GM12878 (cell line): ENCODE measurements at regions not wholly inside any gene's neighbourhood (a gene's known extent, or its start where the extent isn't known, plus 50 kb on each side); places are given as distances from the start of the nearest gene placed in this dataset.
"Not testable (repeated sequence)": the region's sequence is repeated elsewhere in the genome, so short reads cannot be mapped to it uniquely, and the experiment has no call there.

Source experiments
- CBFB ChIP-seq: IDR thresholded peaks from 2 replicates; pipeline ENCODE4 v1.6.1; 2016; ENCODE audit warnings: antibody characterized with exemption, low read depth
- CBX5 ChIP-seq: sonication (generic); IDR thresholded peaks from 2 replicates; pipeline ENCODE4 v1.6.1; 2016; ENCODE audit warnings: low read depth, moderate library complexity, mild to moderate bottlenecking, inconsistent platforms
- YY1 ChIP-seq: IDR thresholded peaks from 2 replicates; pipeline ENCODE4 v1.6.1; 2011; ENCODE audit warnings: low read depth, mild to moderate bottlenecking, low read length
- TF ChIP-seq, protein P1 (sequence below), 3 experiments: IDR thresholded peaks in 2 of 3; conservative IDR thresholded peaks in 1 of 3; 2 replicates each; pipeline ENCODE4 v1.5.1; 2011; ENCODE audit warnings: low read depth in 3 of 3, low read length in 3 of 3, mild to moderate bottlenecking in 3 of 3, control low read depth in 2 of 3, moderate library complexity in 2 of 3, inconsistent platforms in 1 of 3, mixed read lengths in 1 of 3; ENCODE audit not compliant: control insufficient read depth in 2 of 3, insufficient read depth in 1 of 3; ENCODE audit errors: extremely low read depth in 1 of 3
- TF ChIP-seq, protein P2 (sequence below): fragments of 150-350 bp; IDR thresholded peaks from 2 replicates; pipeline ENCODE4 v1.6.1; 2016; ENCODE audit warnings: low read depth, low read length
- TF ChIP-seq, protein P3 (sequence below): fragments of 450-650 bp; IDR thresholded peaks from 2 replicates; pipeline ENCODE4 v1.6.1; 2016; ENCODE audit warnings: mild to moderate bottlenecking
- TF ChIP-seq, protein P4 (sequence below): IDR thresholded peaks from 2 replicates; pipeline ENCODE4 v1.6.1; 2012; ENCODE audit warnings: low read depth, low read length, improper control_type of control experiment
- TF ChIP-seq, protein P5 (sequence below): IDR thresholded peaks from 2 replicates; pipeline ENCODE4 v1.6.1; 2011; ENCODE audit warnings: low read depth, low read length, improper control_type of control experiment, borderline replicate concordance

DNA sequence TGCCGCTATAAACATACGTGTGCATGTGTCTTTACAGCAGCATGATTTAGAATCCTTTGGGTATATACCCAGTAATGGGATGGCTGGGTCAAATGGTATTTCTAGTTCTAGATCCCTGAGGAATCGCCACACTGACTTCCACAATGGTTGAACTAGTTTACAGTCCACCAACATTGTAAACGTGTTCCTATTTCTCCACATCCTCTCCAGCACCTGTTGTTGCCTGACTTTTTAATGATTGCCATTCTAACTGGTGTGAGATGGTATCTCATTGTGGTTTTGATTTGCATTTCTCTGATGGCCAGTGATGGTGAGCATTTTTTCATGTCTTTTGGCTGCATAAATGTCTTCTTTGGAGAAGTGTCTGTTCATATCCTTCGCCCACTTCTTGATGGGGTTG is 121.1 kb downstream of the CRYBB2 start:
- not testable (repeated sequence) for TF ChIP-seq YY1, CBFB, CBX5
- TF ChIP-seq, protein P1, sequence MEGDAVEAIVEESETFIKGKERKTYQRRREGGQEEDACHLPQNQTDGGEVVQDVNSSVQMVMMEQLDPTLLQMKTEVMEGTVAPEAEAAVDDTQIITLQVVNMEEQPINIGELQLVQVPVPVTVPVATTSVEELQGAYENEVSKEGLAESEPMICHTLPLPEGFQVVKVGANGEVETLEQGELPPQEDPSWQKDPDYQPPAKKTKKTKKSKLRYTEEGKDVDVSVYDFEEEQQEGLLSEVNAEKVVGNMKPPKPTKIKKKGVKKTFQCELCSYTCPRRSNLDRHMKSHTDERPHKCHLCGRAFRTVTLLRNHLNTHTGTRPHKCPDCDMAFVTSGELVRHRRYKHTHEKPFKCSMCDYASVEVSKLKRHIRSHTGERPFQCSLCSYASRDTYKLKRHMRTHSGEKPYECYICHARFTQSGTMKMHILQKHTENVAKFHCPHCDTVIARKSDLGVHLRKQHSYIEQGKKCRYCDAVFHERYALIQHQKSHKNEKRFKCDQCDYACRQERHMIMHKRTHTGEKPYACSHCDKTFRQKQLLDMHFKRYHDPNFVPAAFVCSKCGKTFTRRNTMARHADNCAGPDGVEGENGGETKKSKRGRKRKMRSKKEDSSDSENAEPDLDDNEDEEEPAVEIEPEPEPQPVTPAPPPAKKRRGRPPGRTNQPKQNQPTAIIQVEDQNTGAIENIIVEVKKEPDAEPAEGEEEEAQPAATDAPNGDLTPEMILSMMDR (IDR thresholded peaks at IDR 0.05 in 2 of 3, conservative IDR thresholded peaks at IDR 0.05 in 1 of 3; ENCODE audit: control insufficient read depth in 2 of 3, extremely low read depth in 1 of 3, insufficient read depth in 1 of 3, low read depth in 3 of 3, low read length in 3 of 3), result not testable (repeated sequence)
- TF ChIP-seq, protein P2, sequence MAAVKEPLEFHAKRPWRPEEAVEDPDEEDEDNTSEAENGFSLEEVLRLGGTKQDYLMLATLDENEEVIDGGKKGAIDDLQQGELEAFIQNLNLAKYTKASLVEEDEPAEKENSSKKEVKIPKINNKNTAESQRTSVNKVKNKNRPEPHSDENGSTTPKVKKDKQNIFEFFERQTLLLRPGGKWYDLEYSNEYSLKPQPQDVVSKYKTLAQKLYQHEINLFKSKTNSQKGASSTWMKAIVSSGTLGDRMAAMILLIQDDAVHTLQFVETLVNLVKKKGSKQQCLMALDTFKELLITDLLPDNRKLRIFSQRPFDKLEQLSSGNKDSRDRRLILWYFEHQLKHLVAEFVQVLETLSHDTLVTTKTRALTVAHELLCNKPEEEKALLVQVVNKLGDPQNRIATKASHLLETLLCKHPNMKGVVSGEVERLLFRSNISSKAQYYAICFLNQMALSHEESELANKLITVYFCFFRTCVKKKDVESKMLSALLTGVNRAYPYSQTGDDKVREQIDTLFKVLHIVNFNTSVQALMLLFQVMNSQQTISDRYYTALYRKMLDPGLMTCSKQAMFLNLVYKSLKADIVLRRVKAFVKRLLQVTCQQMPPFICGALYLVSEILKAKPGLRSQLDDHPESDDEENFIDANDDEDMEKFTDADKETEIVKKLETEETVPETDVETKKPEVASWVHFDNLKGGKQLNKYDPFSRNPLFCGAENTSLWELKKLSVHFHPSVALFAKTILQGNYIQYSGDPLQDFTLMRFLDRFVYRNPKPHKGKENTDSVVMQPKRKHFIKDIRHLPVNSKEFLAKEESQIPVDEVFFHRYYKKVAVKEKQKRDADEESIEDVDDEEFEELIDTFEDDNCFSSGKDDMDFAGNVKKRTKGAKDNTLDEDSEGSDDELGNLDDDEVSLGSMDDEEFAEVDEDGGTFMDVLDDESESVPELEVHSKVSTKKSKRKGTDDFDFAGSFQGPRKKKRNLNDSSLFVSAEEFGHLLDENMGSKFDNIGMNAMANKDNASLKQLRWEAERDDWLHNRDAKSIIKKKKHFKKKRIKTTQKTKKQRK, result not testable (repeated sequence)
- TF ChIP-seq, protein P3, sequence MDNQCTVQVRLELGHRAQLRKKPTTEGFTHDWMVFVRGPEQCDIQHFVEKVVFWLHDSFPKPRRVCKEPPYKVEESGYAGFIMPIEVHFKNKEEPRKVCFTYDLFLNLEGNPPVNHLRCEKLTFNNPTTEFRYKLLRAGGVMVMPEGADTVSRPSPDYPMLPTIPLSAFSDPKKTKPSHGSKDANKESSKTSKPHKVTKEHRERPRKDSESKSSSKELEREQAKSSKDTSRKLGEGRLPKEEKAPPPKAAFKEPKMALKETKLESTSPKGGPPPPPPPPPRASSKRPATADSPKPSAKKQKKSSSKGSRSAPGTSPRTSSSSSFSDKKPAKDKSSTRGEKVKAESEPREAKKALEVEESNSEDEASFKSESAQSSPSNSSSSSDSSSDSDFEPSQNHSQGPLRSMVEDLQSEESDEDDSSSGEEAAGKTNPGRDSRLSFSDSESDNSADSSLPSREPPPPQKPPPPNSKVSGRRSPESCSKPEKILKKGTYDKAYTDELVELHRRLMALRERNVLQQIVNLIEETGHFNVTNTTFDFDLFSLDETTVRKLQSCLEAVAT, result not testable (repeated sequence)
- TF ChIP-seq, protein P4, sequence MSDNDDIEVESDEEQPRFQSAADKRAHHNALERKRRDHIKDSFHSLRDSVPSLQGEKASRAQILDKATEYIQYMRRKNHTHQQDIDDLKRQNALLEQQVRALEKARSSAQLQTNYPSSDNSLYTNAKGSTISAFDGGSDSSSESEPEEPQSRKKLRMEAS, result not testable (repeated sequence)
- TF ChIP-seq, protein P5, sequence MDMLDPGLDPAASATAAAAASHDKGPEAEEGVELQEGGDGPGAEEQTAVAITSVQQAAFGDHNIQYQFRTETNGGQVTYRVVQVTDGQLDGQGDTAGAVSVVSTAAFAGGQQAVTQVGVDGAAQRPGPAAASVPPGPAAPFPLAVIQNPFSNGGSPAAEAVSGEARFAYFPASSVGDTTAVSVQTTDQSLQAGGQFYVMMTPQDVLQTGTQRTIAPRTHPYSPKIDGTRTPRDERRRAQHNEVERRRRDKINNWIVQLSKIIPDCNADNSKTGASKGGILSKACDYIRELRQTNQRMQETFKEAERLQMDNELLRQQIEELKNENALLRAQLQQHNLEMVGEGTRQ, result not testable (repeated sequence)
